ENCODE measurements at regions not wholly inside any gene's neighbourhood (a gene's known extent, or its start where the extent isn't known, plus 50 kb on each side); places are given as distances from the start of the nearest gene placed in this dataset.
"Not testable (repeated sequence)": the region's sequence is repeated elsewhere in the genome, so short reads cannot be mapped to it uniquely, and the experiment has no call there.

DNA sequence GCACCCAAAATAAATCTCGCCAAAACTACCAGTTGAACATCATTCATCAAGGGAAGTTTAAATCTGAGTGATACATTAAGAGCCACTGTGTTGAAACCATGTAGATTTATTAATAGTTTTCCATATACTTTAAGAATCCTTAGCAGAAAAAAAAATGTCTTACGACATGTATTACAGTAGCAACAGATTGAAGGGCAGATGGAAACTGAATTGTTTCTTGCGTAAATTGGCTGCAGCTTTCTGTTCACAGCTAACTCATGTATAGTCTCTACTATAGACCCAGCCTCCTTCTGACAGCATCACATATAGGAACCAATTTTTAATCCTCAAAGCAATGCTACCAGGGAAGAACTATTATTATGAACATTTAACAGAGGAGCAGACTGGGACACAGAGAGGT is 195.2 kb upstream of the PUDP start:
- no TSS peak for BruUV-seq (replicated peaks)
- no peaks in the 10 kb centered on the region for H3K4me1 Mint-ChIP-seq (ENCODE audit: insufficient read depth, unreplicated experiment)

DNA sequence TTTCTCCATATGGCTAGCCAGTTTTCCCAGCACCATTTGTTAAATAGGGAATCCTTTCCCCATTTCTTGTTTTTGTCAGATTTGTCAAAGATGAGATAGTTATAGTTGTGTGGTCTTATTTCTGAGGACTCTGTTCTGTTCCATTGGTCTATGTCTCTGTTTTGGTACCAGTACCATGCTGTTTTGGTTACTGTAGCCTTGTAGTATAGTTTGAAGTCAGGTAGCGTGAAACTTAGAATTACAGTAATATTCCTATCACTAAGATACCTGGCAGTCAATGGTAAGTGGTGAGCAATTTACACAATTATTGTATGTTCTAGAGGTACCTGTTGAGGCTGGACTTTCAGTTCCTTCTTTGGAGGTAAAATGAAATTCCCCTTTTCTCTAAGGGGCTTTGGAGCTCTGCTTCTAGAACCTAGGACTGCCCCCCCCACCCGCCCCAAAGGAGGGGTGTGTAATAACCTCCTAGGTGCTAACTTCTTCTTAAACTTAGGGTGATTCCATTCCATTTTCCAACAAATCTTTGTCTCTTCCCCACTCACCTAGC is 187.9 kb upstream of the PUDP start:
- H3K9me3 Mint-ChIP-seq (ENCODE audit: unreplicated experiment); H3K27ac Mint-ChIP-seq (ENCODE audit: low read depth, unreplicated experiment); intact Hi-C loops (cut with micrococcal nuclease); CTCF ChIA-PET; BruUV-seq (replicated peaks); POLR2A ChIA-PET; H3K27me3 Mint-ChIP-seq (ENCODE audit: insufficient read depth, unreplicated experiment); DNase-seq (ENCODE audit: unreplicated experiment); H3K4me1 Mint-ChIP-seq (ENCODE audit: insufficient read depth, unreplicated experiment); H3K36me3 Mint-ChIP-seq (ENCODE audit: insufficient read depth, unreplicated experiment); H3K4me3 Mint-ChIP-seq (ENCODE audit: unreplicated experiment): not testable (repeated sequence)

More for the DNA sequence above, 195.2 kb upstream of the PUDP start:
- DNase-seq (ENCODE audit: unreplicated experiment) = no peak
- no peak for TF ChIP-seq CTCF (IDR thresholded peaks at IDR 0.05; ENCODE audit: unreplicated experiment)
- Mint-ChIP-seq H3K9me3 (ENCODE audit: unreplicated experiment) (no peaks in the 10 kb centered on the region), H3K27me3 (ENCODE audit: insufficient read depth, unreplicated experiment) (no peaks in the 10 kb centered on the region), H3K27ac (ENCODE audit: low read depth, unreplicated experiment) (no peak overlapping the region), H3K36me3 (ENCODE audit: insufficient read depth, unreplicated experiment) (no peaks in the 10 kb centered on the region), H3K4me3 (ENCODE audit: unreplicated experiment) (no peak overlapping the region)
- intact Hi-C loops (cut with micrococcal nuclease) = no loop called here
- ChIA-PET POLR2A (no interaction called here), CTCF (no interaction called here)

- peak; percentile 54 for DNase-seq (ENCODE audit: unreplicated experiment)
- CTCF ChIA-PET = no interaction called here
- peaks cover 6% of the 10 kb centered on the region for H3K36me3 Mint-ChIP-seq (ENCODE audit: insufficient read depth, unreplicated experiment)
- H3K27me3 Mint-ChIP-seq (ENCODE audit: insufficient read depth, unreplicated experiment) = no peaks in the 10 kb centered on the region
- TF ChIP-seq CTCF (IDR thresholded peaks at IDR 0.05; ENCODE audit: unreplicated experiment) = no peak
- no peaks in the 10 kb centered on the region for H3K9me3 Mint-ChIP-seq (ENCODE audit: unreplicated experiment)
- intact Hi-C loops (cut with micrococcal nuclease) = no loop called here
- no TSS peak for BruUV-seq (replicated peaks)
- H3K4me1 Mint-ChIP-seq (ENCODE audit: insufficient read depth, unreplicated experiment) = peaks cover 6% of the 10 kb centered on the region
- H3K4me3 Mint-ChIP-seq (ENCODE audit: unreplicated experiment) = no peak overlapping the region
- H3K27ac Mint-ChIP-seq (ENCODE audit: low read depth, unreplicated experiment) = no peak overlapping the region
- POLR2A ChIA-PET = no interaction called here
These were observed 186.4 kb upstream of the PUDP start for GRCh38 chrX:7334253-7334935.

- H3K4me1 Mint-ChIP-seq (ENCODE audit: insufficient read depth, unreplicated experiment) = peaks cover 6% of the 10 kb centered on the region
- ChIA-PET POLR2A (no interaction called here), CTCF (no interaction called here)
- H3K4me3 Mint-ChIP-seq (ENCODE audit: unreplicated experiment) = no peak overlapping the region
- H3K9me3 Mint-ChIP-seq (ENCODE audit: unreplicated experiment) = no peaks in the 10 kb centered on the region
- H3K27me3 Mint-ChIP-seq (ENCODE audit: insufficient read depth, unreplicated experiment) = no peaks in the 10 kb centered on the region
- no TSS peak for BruUV-seq (replicated peaks)
- peaks cover 6% of the 10 kb centered on the region for H3K36me3 Mint-ChIP-seq (ENCODE audit: insufficient read depth, unreplicated experiment)
- peak; percentile 67 for DNase-seq (ENCODE audit: unreplicated experiment)
- TF ChIP-seq CTCF (IDR thresholded peaks at IDR 0.05; ENCODE audit: unreplicated experiment) = no peak
- intact Hi-C loops (cut with micrococcal nuclease) = no loop called here
- peak overlapping the region; percentile 79 for H3K27ac Mint-ChIP-seq (ENCODE audit: low read depth, unreplicated experiment)
These were observed 183.2 kb upstream of the PUDP start for GRCh38 chrX:7330971-7331746.

Measured in MCF 10A (cell line).